ENCODE measurements at regions not wholly inside any gene's neighbourhood (a gene's known extent, or its start where the extent isn't known, plus 50 kb on each side); places are given as distances from the start of the nearest gene placed in this dataset.

GRCh38 chr3:16085884-16086608 lies 88.4 kb upstream of the GALNT15 start:
- Histone ChIP-seq H3F3A (ENCODE audit: insufficient read depth, low read length, poor library complexity, severe bottlenecking) (no peaks in the 10 kb centered on the region), H3K4me3 (ENCODE audit: low read length) (no peak overlapping the region), H4K20me1 (ENCODE audit: insufficient read depth) (no peaks in the 10 kb centered on the region), H3K27ac (ENCODE audit: low read length) (no peak overlapping the region), H3K9me2 (ENCODE audit: insufficient read depth, low read length) (no peaks in the 10 kb centered on the region), H3K27me3 (ENCODE audit: insufficient read depth, low read depth, low read length) (no peaks in the 10 kb centered on the region), H3K4me2 (ENCODE audit: low read length) (no peak overlapping the region), H2AFZ (ENCODE audit: low read depth, low read length) (no peak overlapping the region), H3K36me3 (ENCODE audit: insufficient read depth, low read length) (no peaks in the 10 kb centered on the region), H3K79me2 (replicated peaks; ENCODE audit: insufficient read depth, low read length) (no peaks in the 10 kb centered on the region), H3K9ac (ENCODE audit: low read length) (no peak overlapping the region), H3K9me3 (ENCODE audit: low read length) (no peaks in the 10 kb centered on the region)
- TF ChIP-seq, protein P1, sequence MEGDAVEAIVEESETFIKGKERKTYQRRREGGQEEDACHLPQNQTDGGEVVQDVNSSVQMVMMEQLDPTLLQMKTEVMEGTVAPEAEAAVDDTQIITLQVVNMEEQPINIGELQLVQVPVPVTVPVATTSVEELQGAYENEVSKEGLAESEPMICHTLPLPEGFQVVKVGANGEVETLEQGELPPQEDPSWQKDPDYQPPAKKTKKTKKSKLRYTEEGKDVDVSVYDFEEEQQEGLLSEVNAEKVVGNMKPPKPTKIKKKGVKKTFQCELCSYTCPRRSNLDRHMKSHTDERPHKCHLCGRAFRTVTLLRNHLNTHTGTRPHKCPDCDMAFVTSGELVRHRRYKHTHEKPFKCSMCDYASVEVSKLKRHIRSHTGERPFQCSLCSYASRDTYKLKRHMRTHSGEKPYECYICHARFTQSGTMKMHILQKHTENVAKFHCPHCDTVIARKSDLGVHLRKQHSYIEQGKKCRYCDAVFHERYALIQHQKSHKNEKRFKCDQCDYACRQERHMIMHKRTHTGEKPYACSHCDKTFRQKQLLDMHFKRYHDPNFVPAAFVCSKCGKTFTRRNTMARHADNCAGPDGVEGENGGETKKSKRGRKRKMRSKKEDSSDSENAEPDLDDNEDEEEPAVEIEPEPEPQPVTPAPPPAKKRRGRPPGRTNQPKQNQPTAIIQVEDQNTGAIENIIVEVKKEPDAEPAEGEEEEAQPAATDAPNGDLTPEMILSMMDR (IDR thresholded peaks at IDR 0.05; ENCODE audit: poor library complexity, severe bottlenecking): no peak
- no peak for TF ChIP-seq MXI1 (conservative IDR thresholded peaks at IDR 0.05; ENCODE audit: poor library complexity, severe bottlenecking)
- TF ChIP-seq RAD21 (conservative IDR thresholded peaks at IDR 0.05): no peak
- TF ChIP-seq EP300 (conservative IDR thresholded peaks at IDR 0.05; ENCODE audit: poor library complexity, severe bottlenecking): no peak
- TF ChIP-seq POLR2AphosphoS5 (IDR thresholded peaks at IDR 0.05): no peak
- TF ChIP-seq SMC3 (conservative IDR thresholded peaks at IDR 0.05; ENCODE audit: poor library complexity): no peak
- no peak for TF ChIP-seq TAF1 (IDR thresholded peaks at IDR 0.05; ENCODE audit: low read depth)
- TF ChIP-seq, protein P2, sequence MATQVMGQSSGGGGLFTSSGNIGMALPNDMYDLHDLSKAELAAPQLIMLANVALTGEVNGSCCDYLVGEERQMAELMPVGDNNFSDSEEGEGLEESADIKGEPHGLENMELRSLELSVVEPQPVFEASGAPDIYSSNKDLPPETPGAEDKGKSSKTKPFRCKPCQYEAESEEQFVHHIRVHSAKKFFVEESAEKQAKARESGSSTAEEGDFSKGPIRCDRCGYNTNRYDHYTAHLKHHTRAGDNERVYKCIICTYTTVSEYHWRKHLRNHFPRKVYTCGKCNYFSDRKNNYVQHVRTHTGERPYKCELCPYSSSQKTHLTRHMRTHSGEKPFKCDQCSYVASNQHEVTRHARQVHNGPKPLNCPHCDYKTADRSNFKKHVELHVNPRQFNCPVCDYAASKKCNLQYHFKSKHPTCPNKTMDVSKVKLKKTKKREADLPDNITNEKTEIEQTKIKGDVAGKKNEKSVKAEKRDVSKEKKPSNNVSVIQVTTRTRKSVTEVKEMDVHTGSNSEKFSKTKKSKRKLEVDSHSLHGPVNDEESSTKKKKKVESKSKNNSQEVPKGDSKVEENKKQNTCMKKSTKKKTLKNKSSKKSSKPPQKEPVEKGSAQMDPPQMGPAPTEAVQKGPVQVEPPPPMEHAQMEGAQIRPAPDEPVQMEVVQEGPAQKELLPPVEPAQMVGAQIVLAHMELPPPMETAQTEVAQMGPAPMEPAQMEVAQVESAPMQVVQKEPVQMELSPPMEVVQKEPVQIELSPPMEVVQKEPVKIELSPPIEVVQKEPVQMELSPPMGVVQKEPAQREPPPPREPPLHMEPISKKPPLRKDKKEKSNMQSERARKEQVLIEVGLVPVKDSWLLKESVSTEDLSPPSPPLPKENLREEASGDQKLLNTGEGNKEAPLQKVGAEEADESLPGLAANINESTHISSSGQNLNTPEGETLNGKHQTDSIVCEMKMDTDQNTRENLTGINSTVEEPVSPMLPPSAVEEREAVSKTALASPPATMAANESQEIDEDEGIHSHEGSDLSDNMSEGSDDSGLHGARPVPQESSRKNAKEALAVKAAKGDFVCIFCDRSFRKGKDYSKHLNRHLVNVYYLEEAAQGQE (IDR thresholded peaks at IDR 0.05; ENCODE audit: borderline replicate concordance): no peak
- no peak for TF ChIP-seq EZH2 (IDR thresholded peaks at IDR 0.05; ENCODE audit: borderline replicate concordance, insufficient read depth, low read length, poor library complexity, severe bottlenecking)

- Histone ChIP-seq H4K20me1 (ENCODE audit: insufficient read depth) (no peaks in the 10 kb centered on the region), H3K9me3 (ENCODE audit: low read length) (no peaks in the 10 kb centered on the region), H3K27me3 (ENCODE audit: insufficient read depth, low read depth, low read length) (no peaks in the 10 kb centered on the region), H2AFZ (ENCODE audit: low read depth, low read length) (no peak overlapping the region), H3K4me2 (ENCODE audit: low read length) (no peak overlapping the region), H3K9me2 (ENCODE audit: insufficient read depth, low read length) (no peaks in the 10 kb centered on the region), H3K9ac (ENCODE audit: low read length) (no peak overlapping the region), H3K4me3 (ENCODE audit: low read length) (no peak overlapping the region), H3K27ac (ENCODE audit: low read length) (no peak overlapping the region), H3K79me2 (replicated peaks; ENCODE audit: insufficient read depth, low read length) (no peaks in the 10 kb centered on the region), H3K36me3 (ENCODE audit: insufficient read depth, low read length) (no peaks in the 10 kb centered on the region), H3F3A (ENCODE audit: insufficient read depth, low read length, poor library complexity, severe bottlenecking) (no peaks in the 10 kb centered on the region)
- TF ChIP-seq RAD21 (conservative IDR thresholded peaks at IDR 0.05): no peak
- no peak for TF ChIP-seq MXI1 (conservative IDR thresholded peaks at IDR 0.05; ENCODE audit: poor library complexity, severe bottlenecking)
- TF ChIP-seq TAF1 (IDR thresholded peaks at IDR 0.05; ENCODE audit: low read depth): no peak
- no peak for TF ChIP-seq EP300 (conservative IDR thresholded peaks at IDR 0.05; ENCODE audit: poor library complexity, severe bottlenecking)
- no peak for TF ChIP-seq EZH2 (IDR thresholded peaks at IDR 0.05; ENCODE audit: borderline replicate concordance, insufficient read depth, low read length, poor library complexity, severe bottlenecking)
- TF ChIP-seq, protein P1 (IDR thresholded peaks at IDR 0.05; ENCODE audit: poor library complexity, severe bottlenecking): no peak
- no peak for TF ChIP-seq SMC3 (conservative IDR thresholded peaks at IDR 0.05; ENCODE audit: poor library complexity)
- no peak for TF ChIP-seq POLR2AphosphoS5 (IDR thresholded peaks at IDR 0.05)
- TF ChIP-seq, protein P2 (IDR thresholded peaks at IDR 0.05; ENCODE audit: borderline replicate concordance): no peak
Measured at GRCh38 chr3:16086690-16087089, 87.8 kb upstream of the GALNT15 start.
